GM23338 (cell line): ENCODE measurements at regions not wholly inside any gene's neighbourhood (a gene's known extent, or its start where the extent isn't known, plus 50 kb on each side); places are given as distances from the start of the nearest gene placed in this dataset.

Experiments used
- ATAC-seq: fragments of 200-7000 bp; cut with Tn5 transposase; 3 replicates; pipeline ENCODE4 v1.9.1; 2020
- DNase-seq: peaks from one replicate; pipeline ENCODE4 v3.0.0-alpha.2; 2015; ENCODE audit warnings: low spot score
- H2AFZ ChIP-seq: fragments of 200-600 bp; sonication (generic); 2 replicates; pipeline ENCODE4 v1.8.0; 2016; ENCODE audit warnings: antibody characterized with exemption, mild to moderate bottlenecking, moderate library complexity
- H3F3A ChIP-seq: fragments of 200-600 bp; sonication (generic); replicated peaks from 2 replicates; pipeline ENCODE4 v1.8.0; 2017; ENCODE audit warnings: antibody characterized with exemption, mixed run types, low read depth
- H3K27ac ChIP-seq: fragments of 200-600 bp; sonication (generic); 2 replicates; pipeline ENCODE4 v1.6.1; 2016; ENCODE audit warnings: low read depth
- H3K27me3 ChIP-seq: fragments of 200-600 bp; sonication (generic); 2 replicates; pipeline ENCODE4 v1.8.0; 2016; ENCODE audit warnings: mild to moderate bottlenecking, mixed run types, moderate library complexity; ENCODE audit not compliant: insufficient read depth
- H3K36me3 ChIP-seq: fragments of 200-600 bp; sonication (generic); 2 replicates; pipeline ENCODE4 v1.8.0; 2016; ENCODE audit warnings: mild to moderate bottlenecking; ENCODE audit not compliant: insufficient read depth
- H3K4me1 ChIP-seq: fragments of 200-600 bp; sonication (generic); 2 replicates; pipeline ENCODE4 v1.8.0; 2016; ENCODE audit warnings: mild to moderate bottlenecking, moderate library complexity; ENCODE audit not compliant: insufficient read depth
- H3K4me2 ChIP-seq: fragments of 200-600 bp; sonication (generic); 2 replicates; pipeline ENCODE4 v1.7.1; 2017; ENCODE audit warnings: mixed run types
- H3K4me3 ChIP-seq: fragments of 200-600 bp; sonication (generic); 2 replicates; pipeline ENCODE4 v1.6.1; 2016; ENCODE audit warnings: mixed run types
- H3K79me2 ChIP-seq: fragments of 200-600 bp; sonication (generic); replicated peaks from 2 replicates; pipeline ENCODE4 v1.8.0; 2017; ENCODE audit warnings: mild to moderate bottlenecking; ENCODE audit not compliant: insufficient read depth
- H3K9me2 ChIP-seq: fragments of 200-600 bp; sonication (generic); 2 replicates; pipeline ENCODE4 v1.8.0; 2017; ENCODE audit not compliant: insufficient read depth
- H4K20me1 ChIP-seq: fragments of 200-600 bp; sonication (generic); replicated peaks from 2 replicates; pipeline ENCODE4 v1.8.0; 2017; ENCODE audit warnings: mild to moderate bottlenecking; ENCODE audit not compliant: insufficient read depth
- H3K27ac Mint-ChIP-seq: 2 replicates; pipeline ENCODE4 v1.8.0; 2020; ENCODE audit warnings: inconsistent platforms, mild to moderate bottlenecking, moderate library complexity, mixed read lengths
- H3K27me3 Mint-ChIP-seq: 3 replicates; pipeline ENCODE4 v1.8.0; 2022; ENCODE audit warnings: low read depth, mild to moderate bottlenecking, moderate library complexity, mixed read lengths, inconsistent platforms; ENCODE audit not compliant: insufficient read depth, poor library complexity
- H3K36me3 Mint-ChIP-seq: 3 replicates; pipeline ENCODE4 v1.8.0; 2021; ENCODE audit warnings: low read depth, mild to moderate bottlenecking, inconsistent platforms, moderate library complexity, mixed read lengths
- H3K4me1 Mint-ChIP-seq: 3 replicates; pipeline ENCODE4 v1.8.0; 2020; ENCODE audit warnings: mild to moderate bottlenecking, inconsistent platforms, mixed read lengths
- H3K4me3 Mint-ChIP-seq: 3 replicates; pipeline ENCODE4 v1.8.0; 2021; ENCODE audit warnings: moderate library complexity, mild to moderate bottlenecking, inconsistent platforms, mixed read lengths
- H3K9me3 Mint-ChIP-seq: 3 replicates; pipeline ENCODE4 v1.8.0; 2020; ENCODE audit warnings: moderate library complexity, mild to moderate bottlenecking, inconsistent platforms, mixed read lengths
- CREB1 ChIP-seq: fragments of 250-450 bp; sonication (Bioruptor Pico); IDR thresholded peaks from 2 replicates; pipeline ENCODE4 v1.5.0; 2020; ENCODE audit warnings: low read depth, mild to moderate bottlenecking, moderate library complexity
- CTCF ChIP-seq, 2 experiments: fragments of 200-600 bp in 1 of 2; sonication (generic) in 1 of 2; conservative IDR thresholded peaks; 2 replicates each; pipeline versions ENCODE4 v1.5.1 to v1.6.1; 2016 to 2017; ENCODE audit warnings: antibody characterized with exemption in 2 of 2, low read depth in 2 of 2, mild to moderate bottlenecking in 2 of 2, moderate library complexity in 1 of 2
- ETS1 ChIP-seq: IDR thresholded peaks from 2 replicates; pipeline ENCODE4 v1.6.1; 2016; ENCODE audit warnings: antibody characterized with exemption
- EZH2 ChIP-seq: fragments of 200-600 bp; sonication (generic); IDR thresholded peaks from one replicate; pipeline ENCODE4 v1.8.0; 2017; ENCODE audit warnings: antibody characterized with exemption, mild to moderate bottlenecking, low read depth; ENCODE audit not compliant: unreplicated experiment
- POLR2AphosphoS5 ChIP-seq: IDR thresholded peaks from 2 replicates; pipeline ENCODE4 v1.6.1; 2016; ENCODE audit warnings: antibody characterized with exemption, low read depth
- STAT1 ChIP-seq: IDR thresholded peaks from one replicate; pipeline ENCODE4 v1.6.1; 2016; ENCODE audit warnings: antibody characterized with exemption; ENCODE audit not compliant: unreplicated experiment
- ZNF114 ChIP-seq: fragments of 250-450 bp; sonication (Bioruptor Pico); IDR thresholded peaks from 2 replicates; pipeline ENCODE4 v1.5.0; 2020; ENCODE audit warnings: mild to moderate bottlenecking, moderate library complexity
- ZNF331 ChIP-seq: fragments of 250-450 bp; sonication (Bioruptor Pico); IDR thresholded peaks from 2 replicates; pipeline ENCODE4 v1.5.0; 2020; ENCODE audit warnings: low read depth, mild to moderate bottlenecking, moderate library complexity
- ZNF462 ChIP-seq: fragments of 250-450 bp; sonication (Bioruptor Pico); IDR thresholded peaks from 2 replicates; pipeline ENCODE4 v1.5.0; 2020; ENCODE audit warnings: mild to moderate bottlenecking, moderate library complexity

- TF ChIP-seq CTCF (conservative IDR thresholded peaks at IDR 0.05; ENCODE audit: low read depth in 2 of 2) (no peak), ZNF331 (CRISPR knock-in tag) (no peak), POLR2AphosphoS5 (no peak)
Measured at GRCh38 chrY:19098349-19098748, 324.8 kb upstream of the HSFY2 start (continued).

- Histone ChIP-seq H3K79me2 (no peaks in the 10 kb centered on the region), H3K4me2 (no peak overlapping the region), H3K27me3 (no peaks in the 10 kb centered on the region), H3K36me3 (no peaks in the 10 kb centered on the region), H2AFZ (no peak overlapping the region), H3K4me3 (no peak overlapping the region), H3K4me1 (no peaks in the 10 kb centered on the region), H4K20me1 (no peaks in the 10 kb centered on the region), H3K27ac (no peak overlapping the region), H3F3A (no peaks in the 10 kb centered on the region), H3K9me2 (no peaks in the 10 kb centered on the region)
- DNase-seq: no peak
- Mint-ChIP-seq H3K4me3 (no peak overlapping the region), H3K27ac (no peak overlapping the region), H3K4me1 (no peaks in the 10 kb centered on the region), H3K36me3 (no peaks in the 10 kb centered on the region), H3K9me3 (peaks cover 9% of the 10 kb centered on the region; the same call in 2 of the 3 replicates), H3K27me3 (no peaks in the 10 kb centered on the region)
- no peak for ATAC-seq
- TF ChIP-seq ZNF114 (no peak), ETS1 (no peak), POLR2AphosphoS5 (no peak), CTCF (conservative IDR thresholded peaks at IDR 0.05; ENCODE audit: low read depth in 2 of 2) (no peak), ZNF462 (CRISPR knock-in tag) (no peak), CREB1 (CRISPR knock-in tag) (no peak), STAT1 (no peak), EZH2 (no peak)
Measured at GRCh38 chrY:19095460-19095859, 321.9 kb upstream of the HSFY2 start.
